WTC11 (cell line): ENCODE measurements at regions not wholly inside any gene's neighbourhood (a gene's known extent, or its start where the extent isn't known, plus 50 kb on each side); places are given as distances from the start of the nearest gene placed in this dataset.

ENCODE experiments used
- AFF4 ChIP-seq: sonication (generic); formaldehyde crosslinking; IDR thresholded peaks from 2 replicates; pipeline ENCODE4 v1.8.1; 2023; ENCODE audit warnings: mild to moderate bottlenecking, missing genetic modification reagents, borderline replicate concordance
- ATF2 ChIP-seq: sonication (generic); formaldehyde crosslinking; IDR thresholded peaks from 2 replicates; pipeline ENCODE4 v1.8.1; 2022; ENCODE audit warnings: low read depth, missing genetic modification reagents, borderline replicate concordance
- CREB1 ChIP-seq: sonication (generic); formaldehyde crosslinking; IDR thresholded peaks from 2 replicates; pipeline ENCODE4 v1.8.0; 2023; ENCODE audit warnings: mild to moderate bottlenecking, missing genetic modification reagents
- FOXJ3 ChIP-seq: sonication (generic); formaldehyde crosslinking; IDR thresholded peaks from 2 replicates; pipeline ENCODE4 v1.9.0; 2021; ENCODE audit warnings: missing genetic modification reagents, mild to moderate bottlenecking, borderline replicate concordance
- HMGXB4 ChIP-seq: sonication (generic); formaldehyde crosslinking; IDR thresholded peaks from 2 replicates; pipeline ENCODE4 v1.8.1; 2023; ENCODE audit warnings: mild to moderate bottlenecking, moderate library complexity, missing genetic modification reagents
- MAX ChIP-seq: sonication (generic); formaldehyde crosslinking; IDR thresholded peaks from 2 replicates; pipeline ENCODE4 v1.8.0; 2022; ENCODE audit warnings: mild to moderate bottlenecking, missing genetic modification reagents
- MXD4 ChIP-seq: fragments of 250-450 bp; sonication (Bioruptor Pico); IDR thresholded peaks from 2 replicates; pipeline ENCODE4 v1.8.0; 2021; ENCODE audit warnings: mild to moderate bottlenecking, moderate library complexity, borderline replicate concordance
- USF2 ChIP-seq: sonication (generic); formaldehyde crosslinking; IDR thresholded peaks from 2 replicates; pipeline ENCODE4 v1.8.1; 2023; ENCODE audit warnings: mild to moderate bottlenecking, missing genetic modification reagents, moderate library complexity
- ZNF121 ChIP-seq: sonication (generic); formaldehyde crosslinking; IDR thresholded peaks from 2 replicates; pipeline ENCODE4 v1.8.0; 2023; ENCODE audit warnings: missing genetic modification reagents
- ZNF138 ChIP-seq: sonication (generic); formaldehyde crosslinking; conservative IDR thresholded peaks from 2 replicates; pipeline ENCODE4 v1.8.1; 2022; ENCODE audit warnings: mild to moderate bottlenecking, moderate library complexity, missing genetic modification reagents
- ZNF425 ChIP-seq: fragments of 250-450 bp; sonication (Bioruptor Pico); conservative IDR thresholded peaks from 2 replicates; pipeline ENCODE4 v1.9.0; 2021; ENCODE audit warnings: mild to moderate bottlenecking
- TF ChIP-seq, protein P1 (sequence below): fragments of 200-600 bp; IDR thresholded peaks from 2 replicates; pipeline ENCODE4 v1.8.0; 2022; ENCODE audit warnings: antibody characterized with exemption
- TF ChIP-seq, protein P2 (sequence below): sonication (generic); formaldehyde crosslinking; IDR thresholded peaks from 2 replicates; pipeline ENCODE4 v1.8.1; 2022; ENCODE audit warnings: mild to moderate bottlenecking, missing genetic modification reagents, moderate library complexity, borderline replicate concordance

GRCh38 chr2:100642425-100642824 is 79.6 kb downstream of the PDCL3 start:
- TF ChIP-seq, protein P1, sequence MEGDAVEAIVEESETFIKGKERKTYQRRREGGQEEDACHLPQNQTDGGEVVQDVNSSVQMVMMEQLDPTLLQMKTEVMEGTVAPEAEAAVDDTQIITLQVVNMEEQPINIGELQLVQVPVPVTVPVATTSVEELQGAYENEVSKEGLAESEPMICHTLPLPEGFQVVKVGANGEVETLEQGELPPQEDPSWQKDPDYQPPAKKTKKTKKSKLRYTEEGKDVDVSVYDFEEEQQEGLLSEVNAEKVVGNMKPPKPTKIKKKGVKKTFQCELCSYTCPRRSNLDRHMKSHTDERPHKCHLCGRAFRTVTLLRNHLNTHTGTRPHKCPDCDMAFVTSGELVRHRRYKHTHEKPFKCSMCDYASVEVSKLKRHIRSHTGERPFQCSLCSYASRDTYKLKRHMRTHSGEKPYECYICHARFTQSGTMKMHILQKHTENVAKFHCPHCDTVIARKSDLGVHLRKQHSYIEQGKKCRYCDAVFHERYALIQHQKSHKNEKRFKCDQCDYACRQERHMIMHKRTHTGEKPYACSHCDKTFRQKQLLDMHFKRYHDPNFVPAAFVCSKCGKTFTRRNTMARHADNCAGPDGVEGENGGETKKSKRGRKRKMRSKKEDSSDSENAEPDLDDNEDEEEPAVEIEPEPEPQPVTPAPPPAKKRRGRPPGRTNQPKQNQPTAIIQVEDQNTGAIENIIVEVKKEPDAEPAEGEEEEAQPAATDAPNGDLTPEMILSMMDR = no peak
- TF ChIP-seq CREB1 (CRISPR knock-in tag) (no peak), ZNF425 (no peak), MAX (CRISPR knock-in tag) (no peak), USF2 (no peak), ATF2 (CRISPR knock-in tag) (no peak), AFF4 (CRISPR knock-in tag) (no peak), HMGXB4 (CRISPR knock-in tag) (no peak), ZNF121 (no peak), MXD4 (CRISPR knock-in tag) (no peak), FOXJ3 (CRISPR knock-in tag) (no peak), ZNF138 (CRISPR knock-in tag) (no peak)
- TF ChIP-seq, protein P2, sequence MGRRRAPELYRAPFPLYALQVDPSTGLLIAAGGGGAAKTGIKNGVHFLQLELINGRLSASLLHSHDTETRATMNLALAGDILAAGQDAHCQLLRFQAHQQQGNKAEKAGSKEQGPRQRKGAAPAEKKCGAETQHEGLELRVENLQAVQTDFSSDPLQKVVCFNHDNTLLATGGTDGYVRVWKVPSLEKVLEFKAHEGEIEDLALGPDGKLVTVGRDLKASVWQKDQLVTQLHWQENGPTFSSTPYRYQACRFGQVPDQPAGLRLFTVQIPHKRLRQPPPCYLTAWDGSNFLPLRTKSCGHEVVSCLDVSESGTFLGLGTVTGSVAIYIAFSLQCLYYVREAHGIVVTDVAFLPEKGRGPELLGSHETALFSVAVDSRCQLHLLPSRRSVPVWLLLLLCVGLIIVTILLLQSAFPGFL = no peak
